ENCODE measurements at regions not wholly inside any gene's neighbourhood (a gene's known extent, or its start where the extent isn't known, plus 50 kb on each side); places are given as distances from the start of the nearest gene placed in this dataset.

DNA sequence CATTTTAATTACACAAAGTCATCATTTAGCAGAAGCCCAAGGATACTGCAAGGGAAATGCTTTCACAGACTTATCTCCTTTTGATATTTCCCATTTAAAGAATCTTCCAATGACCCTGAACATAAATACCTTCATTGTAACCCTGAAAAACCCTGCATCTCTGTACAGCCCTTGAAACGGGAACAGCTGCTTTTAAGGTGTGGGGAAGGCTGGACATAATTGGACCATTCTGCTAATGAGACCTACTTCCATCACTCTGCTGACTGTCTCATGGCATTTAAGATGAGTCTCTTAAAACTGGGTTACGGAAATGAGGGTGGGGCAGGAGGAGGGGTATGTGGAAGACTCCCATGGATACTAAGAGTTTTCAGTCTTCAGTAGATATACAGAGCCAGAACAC, 485.8 kb downstream of the BRINP1 start:
- H3K4me1 Mint-ChIP-seq: peaks cover 3% of the 10 kb centered on the region; the same call in 2 of the 3 replicates
- Histone ChIP-seq H3K36me3 (ENCODE audit: insufficient read depth) (no peaks in the 10 kb centered on the region), H3K27me3 (ENCODE audit: insufficient read depth) (no peaks in the 10 kb centered on the region), H3K79me2 (replicated peaks; ENCODE audit: insufficient read depth) (no peaks in the 10 kb centered on the region), H3K27ac (ENCODE audit: low read depth) (no peak overlapping the region), H3K4me1 (ENCODE audit: insufficient read depth) (no peaks in the 10 kb centered on the region), H4K20me1 (replicated peaks; ENCODE audit: insufficient read depth) (no peaks in the 10 kb centered on the region), H3F3A (replicated peaks; ENCODE audit: low read depth) (no peaks in the 10 kb centered on the region), H2AFZ (peak overlapping the region; percentile 11; the same call in 1 of the 2 replicates), H3K9me2 (ENCODE audit: insufficient read depth) (peaks cover 8% of the 10 kb centered on the region), H3K4me2 (no peak overlapping the region), H3K4me3 (no peak overlapping the region)
- ATAC-seq (no peak), DNase-seq (ENCODE audit: low spot score) (no peak)
- no peak overlapping the region for H3K4me3 Mint-ChIP-seq
- H3K9me3 Mint-ChIP-seq: no peaks in the 10 kb centered on the region
- H3K27me3 Mint-ChIP-seq (ENCODE audit: insufficient read depth, low read depth, poor library complexity): no peaks in the 10 kb centered on the region
- H3K27ac Mint-ChIP-seq: no peak overlapping the region
- no peak for TF ChIP-seq ZNF114 (CRISPR knock-in tag; IDR thresholded peaks at IDR 0.05)
- TF ChIP-seq CREB1 (CRISPR knock-in tag; IDR thresholded peaks at IDR 0.05; ENCODE audit: low read depth): no peak
- TF ChIP-seq EZH2 (IDR thresholded peaks at IDR 0.05; ENCODE audit: low read depth, unreplicated experiment): no peak
- TF ChIP-seq, protein P1, sequence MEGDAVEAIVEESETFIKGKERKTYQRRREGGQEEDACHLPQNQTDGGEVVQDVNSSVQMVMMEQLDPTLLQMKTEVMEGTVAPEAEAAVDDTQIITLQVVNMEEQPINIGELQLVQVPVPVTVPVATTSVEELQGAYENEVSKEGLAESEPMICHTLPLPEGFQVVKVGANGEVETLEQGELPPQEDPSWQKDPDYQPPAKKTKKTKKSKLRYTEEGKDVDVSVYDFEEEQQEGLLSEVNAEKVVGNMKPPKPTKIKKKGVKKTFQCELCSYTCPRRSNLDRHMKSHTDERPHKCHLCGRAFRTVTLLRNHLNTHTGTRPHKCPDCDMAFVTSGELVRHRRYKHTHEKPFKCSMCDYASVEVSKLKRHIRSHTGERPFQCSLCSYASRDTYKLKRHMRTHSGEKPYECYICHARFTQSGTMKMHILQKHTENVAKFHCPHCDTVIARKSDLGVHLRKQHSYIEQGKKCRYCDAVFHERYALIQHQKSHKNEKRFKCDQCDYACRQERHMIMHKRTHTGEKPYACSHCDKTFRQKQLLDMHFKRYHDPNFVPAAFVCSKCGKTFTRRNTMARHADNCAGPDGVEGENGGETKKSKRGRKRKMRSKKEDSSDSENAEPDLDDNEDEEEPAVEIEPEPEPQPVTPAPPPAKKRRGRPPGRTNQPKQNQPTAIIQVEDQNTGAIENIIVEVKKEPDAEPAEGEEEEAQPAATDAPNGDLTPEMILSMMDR (conservative IDR thresholded peaks at IDR 0.05; ENCODE audit: low read depth in 2 of 2): no peak
- no peak for TF ChIP-seq EZH2phosphoT487 (IDR thresholded peaks at IDR 0.05; ENCODE audit: unreplicated experiment)
- TF ChIP-seq POLR2AphosphoS5 (IDR thresholded peaks at IDR 0.05; ENCODE audit: low read depth): no peak
- TF ChIP-seq, protein P2, sequence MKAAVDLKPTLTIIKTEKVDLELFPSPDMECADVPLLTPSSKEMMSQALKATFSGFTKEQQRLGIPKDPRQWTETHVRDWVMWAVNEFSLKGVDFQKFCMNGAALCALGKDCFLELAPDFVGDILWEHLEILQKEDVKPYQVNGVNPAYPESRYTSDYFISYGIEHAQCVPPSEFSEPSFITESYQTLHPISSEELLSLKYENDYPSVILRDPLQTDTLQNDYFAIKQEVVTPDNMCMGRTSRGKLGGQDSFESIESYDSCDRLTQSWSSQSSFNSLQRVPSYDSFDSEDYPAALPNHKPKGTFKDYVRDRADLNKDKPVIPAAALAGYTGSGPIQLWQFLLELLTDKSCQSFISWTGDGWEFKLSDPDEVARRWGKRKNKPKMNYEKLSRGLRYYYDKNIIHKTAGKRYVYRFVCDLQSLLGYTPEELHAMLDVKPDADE (IDR thresholded peaks at IDR 0.05): no peak
- TF ChIP-seq STAT1 (IDR thresholded peaks at IDR 0.05; ENCODE audit: unreplicated experiment): no peak
- H3K36me3 Mint-ChIP-seq (ENCODE audit: low read depth): no peaks in the 10 kb centered on the region

DNA sequence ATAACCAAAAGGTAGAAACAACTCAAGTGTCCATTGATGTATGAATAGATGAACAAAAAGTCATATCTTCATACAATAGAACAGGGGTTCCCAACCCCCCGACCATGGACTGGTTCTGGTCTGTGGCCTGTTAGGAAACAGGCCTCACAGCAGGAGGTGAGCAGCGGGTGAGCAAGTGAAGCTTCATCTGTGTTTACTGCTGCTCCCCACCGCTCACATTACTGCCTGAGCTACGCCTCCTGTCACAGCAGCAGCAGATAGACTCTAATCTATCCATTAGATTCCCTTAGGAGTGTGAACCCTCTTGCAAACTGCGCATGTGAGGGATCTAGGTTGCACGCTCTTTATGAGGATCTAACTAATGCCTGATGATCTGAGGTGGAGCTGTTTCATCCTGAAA, 478.0 kb downstream of the BRINP1 start:
- Histone ChIP-seq H3K36me3 (ENCODE audit: insufficient read depth) (no peaks in the 10 kb centered on the region), H3K4me2 (no peak overlapping the region), H4K20me1 (replicated peaks; ENCODE audit: insufficient read depth) (no peaks in the 10 kb centered on the region), H3K4me3 (no peak overlapping the region), H3K4me1 (ENCODE audit: insufficient read depth) (0 out of 2 replicates have a peak, but pooled peaks cover 3% of the 10 kb centered on the region), H3F3A (replicated peaks; ENCODE audit: low read depth) (no peaks in the 10 kb centered on the region), H3K27ac (ENCODE audit: low read depth) (no peak overlapping the region), H3K79me2 (replicated peaks; ENCODE audit: insufficient read depth) (no peaks in the 10 kb centered on the region), H2AFZ (no peak overlapping the region), H3K27me3 (ENCODE audit: insufficient read depth) (no peaks in the 10 kb centered on the region), H3K9me2 (ENCODE audit: insufficient read depth) (peaks cover 3% of the 10 kb centered on the region; the same call in 1 of the 2 replicates)
- no peaks in the 10 kb centered on the region for H3K36me3 Mint-ChIP-seq (ENCODE audit: low read depth)
- DNase-seq (ENCODE audit: low spot score) (peak; percentile 13), ATAC-seq (peak; percentile 28; the same call in 1 of the 3 replicates)
- H3K27ac Mint-ChIP-seq: no peak overlapping the region
- no peaks in the 10 kb centered on the region for H3K27me3 Mint-ChIP-seq (ENCODE audit: insufficient read depth, low read depth, poor library complexity)
- H3K4me1 Mint-ChIP-seq: peaks cover 2% of the 10 kb centered on the region; the same call in 1 of the 3 replicates
- no peak overlapping the region for H3K4me3 Mint-ChIP-seq
- H3K9me3 Mint-ChIP-seq: no peaks in the 10 kb centered on the region
- TF ChIP-seq EZH2 (IDR thresholded peaks at IDR 0.05; ENCODE audit: low read depth, unreplicated experiment) (no peak), STAT1 (IDR thresholded peaks at IDR 0.05; ENCODE audit: unreplicated experiment) (no peak)
- TF ChIP-seq, protein P3, sequence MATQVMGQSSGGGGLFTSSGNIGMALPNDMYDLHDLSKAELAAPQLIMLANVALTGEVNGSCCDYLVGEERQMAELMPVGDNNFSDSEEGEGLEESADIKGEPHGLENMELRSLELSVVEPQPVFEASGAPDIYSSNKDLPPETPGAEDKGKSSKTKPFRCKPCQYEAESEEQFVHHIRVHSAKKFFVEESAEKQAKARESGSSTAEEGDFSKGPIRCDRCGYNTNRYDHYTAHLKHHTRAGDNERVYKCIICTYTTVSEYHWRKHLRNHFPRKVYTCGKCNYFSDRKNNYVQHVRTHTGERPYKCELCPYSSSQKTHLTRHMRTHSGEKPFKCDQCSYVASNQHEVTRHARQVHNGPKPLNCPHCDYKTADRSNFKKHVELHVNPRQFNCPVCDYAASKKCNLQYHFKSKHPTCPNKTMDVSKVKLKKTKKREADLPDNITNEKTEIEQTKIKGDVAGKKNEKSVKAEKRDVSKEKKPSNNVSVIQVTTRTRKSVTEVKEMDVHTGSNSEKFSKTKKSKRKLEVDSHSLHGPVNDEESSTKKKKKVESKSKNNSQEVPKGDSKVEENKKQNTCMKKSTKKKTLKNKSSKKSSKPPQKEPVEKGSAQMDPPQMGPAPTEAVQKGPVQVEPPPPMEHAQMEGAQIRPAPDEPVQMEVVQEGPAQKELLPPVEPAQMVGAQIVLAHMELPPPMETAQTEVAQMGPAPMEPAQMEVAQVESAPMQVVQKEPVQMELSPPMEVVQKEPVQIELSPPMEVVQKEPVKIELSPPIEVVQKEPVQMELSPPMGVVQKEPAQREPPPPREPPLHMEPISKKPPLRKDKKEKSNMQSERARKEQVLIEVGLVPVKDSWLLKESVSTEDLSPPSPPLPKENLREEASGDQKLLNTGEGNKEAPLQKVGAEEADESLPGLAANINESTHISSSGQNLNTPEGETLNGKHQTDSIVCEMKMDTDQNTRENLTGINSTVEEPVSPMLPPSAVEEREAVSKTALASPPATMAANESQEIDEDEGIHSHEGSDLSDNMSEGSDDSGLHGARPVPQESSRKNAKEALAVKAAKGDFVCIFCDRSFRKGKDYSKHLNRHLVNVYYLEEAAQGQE (IDR thresholded peaks at IDR 0.05; ENCODE audit: unreplicated experiment): no peak
- TF ChIP-seq, protein P2 (IDR thresholded peaks at IDR 0.05): no peak

Data from GM23338 (cell line).